ENCODE measurements at regions not wholly inside any gene's neighbourhood (a gene's known extent, or its start where the extent isn't known, plus 50 kb on each side); places are given as distances from the start of the nearest gene placed in this dataset.

DNA sequence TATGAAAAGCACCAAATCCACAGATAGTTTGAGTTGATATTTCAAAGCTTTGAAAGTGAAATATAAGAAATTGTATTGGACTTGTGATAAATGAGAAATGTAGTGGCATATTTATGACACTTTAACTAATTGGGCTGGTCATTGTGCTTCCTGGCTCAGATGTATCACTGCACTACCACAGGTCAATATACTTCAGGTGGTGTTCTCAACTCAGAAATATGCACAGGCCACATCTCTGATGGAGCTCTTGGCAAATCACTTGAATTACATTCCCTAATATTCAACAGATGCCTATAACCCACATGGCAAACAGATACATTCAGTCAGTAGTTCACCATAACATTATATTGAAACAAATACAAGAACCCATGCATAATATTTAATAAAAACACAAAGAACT, 209.6 kb downstream of the LYPLAL1 start:
- H3K4me1 ChIP-seq = peaks cover 0 to 3% (median 0%) of the 10 kb centered on the region in 12 donors
- intact Hi-C loops (cut with DNase I) = loop anchor here in 2 of 10 donors (10.0 kb wide), 4 partner anchors 58 to 1048 kb away; no protein-coding TSS in a partner anchor
- no peaks in the 10 kb centered on the region for H3K9me3 ChIP-seq
- no peaks in the 10 kb centered on the region for H3K36me3 ChIP-seq
- TF ChIP-seq POLR2A (IDR thresholded peaks at IDR 0.05) = no peak
- TF ChIP-seq, protein P1, sequence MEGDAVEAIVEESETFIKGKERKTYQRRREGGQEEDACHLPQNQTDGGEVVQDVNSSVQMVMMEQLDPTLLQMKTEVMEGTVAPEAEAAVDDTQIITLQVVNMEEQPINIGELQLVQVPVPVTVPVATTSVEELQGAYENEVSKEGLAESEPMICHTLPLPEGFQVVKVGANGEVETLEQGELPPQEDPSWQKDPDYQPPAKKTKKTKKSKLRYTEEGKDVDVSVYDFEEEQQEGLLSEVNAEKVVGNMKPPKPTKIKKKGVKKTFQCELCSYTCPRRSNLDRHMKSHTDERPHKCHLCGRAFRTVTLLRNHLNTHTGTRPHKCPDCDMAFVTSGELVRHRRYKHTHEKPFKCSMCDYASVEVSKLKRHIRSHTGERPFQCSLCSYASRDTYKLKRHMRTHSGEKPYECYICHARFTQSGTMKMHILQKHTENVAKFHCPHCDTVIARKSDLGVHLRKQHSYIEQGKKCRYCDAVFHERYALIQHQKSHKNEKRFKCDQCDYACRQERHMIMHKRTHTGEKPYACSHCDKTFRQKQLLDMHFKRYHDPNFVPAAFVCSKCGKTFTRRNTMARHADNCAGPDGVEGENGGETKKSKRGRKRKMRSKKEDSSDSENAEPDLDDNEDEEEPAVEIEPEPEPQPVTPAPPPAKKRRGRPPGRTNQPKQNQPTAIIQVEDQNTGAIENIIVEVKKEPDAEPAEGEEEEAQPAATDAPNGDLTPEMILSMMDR (IDR thresholded peaks at IDR 0.05) = no peak
- H3K27ac ChIP-seq = no peak overlapping the region
- ATAC-seq (no peak), DNase-seq (no peak)
- H3K4me3 ChIP-seq = no peak overlapping the region
- no peaks in the 10 kb centered on the region for H3K27me3 ChIP-seq

DNA sequence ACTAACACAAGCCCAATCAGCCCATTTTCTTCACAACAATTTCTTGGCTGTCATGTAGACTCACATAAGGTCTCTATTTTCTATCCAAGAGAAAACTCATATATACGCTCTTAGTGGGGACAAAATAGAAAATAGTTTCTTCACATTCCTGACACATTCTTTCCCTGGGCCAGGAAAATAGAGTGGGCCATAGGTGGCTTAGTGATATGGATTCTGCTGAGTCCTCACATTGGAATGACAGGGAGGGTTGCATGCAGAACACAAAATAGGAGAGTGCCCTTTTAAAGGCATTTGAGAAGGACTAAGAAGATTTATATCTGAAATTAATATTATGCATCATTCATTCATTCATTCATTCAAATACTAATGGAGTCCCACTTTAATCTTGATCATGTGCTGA, 207.7 kb downstream of the LYPLAL1 start:
- no peak for TF ChIP-seq POLR2A (IDR thresholded peaks at IDR 0.05)
- TF ChIP-seq, protein P1 (IDR thresholded peaks at IDR 0.05) = no peak
- Histone ChIP-seq H3K9me3 (no peaks in the 10 kb centered on the region), H3K36me3 (no peaks in the 10 kb centered on the region), H3K27me3 (no peaks in the 10 kb centered on the region), H3K4me1 (no peaks in the 10 kb centered on the region), H3K27ac (no peak overlapping the region), H3K4me3 (no peak overlapping the region)
- 92 to 100% (median 97%) methylated on average over 1 of the region's 1 CpG for WGBS, 4 donors
- DNase-seq = no peak
- intact Hi-C loops (cut with DNase I) = loop anchor here in 2 of 10 donors (10.0 kb wide), 4 partner anchors 57 to 1047 kb away; no protein-coding TSS in a partner anchor
- ATAC-seq = no peak

DNA sequence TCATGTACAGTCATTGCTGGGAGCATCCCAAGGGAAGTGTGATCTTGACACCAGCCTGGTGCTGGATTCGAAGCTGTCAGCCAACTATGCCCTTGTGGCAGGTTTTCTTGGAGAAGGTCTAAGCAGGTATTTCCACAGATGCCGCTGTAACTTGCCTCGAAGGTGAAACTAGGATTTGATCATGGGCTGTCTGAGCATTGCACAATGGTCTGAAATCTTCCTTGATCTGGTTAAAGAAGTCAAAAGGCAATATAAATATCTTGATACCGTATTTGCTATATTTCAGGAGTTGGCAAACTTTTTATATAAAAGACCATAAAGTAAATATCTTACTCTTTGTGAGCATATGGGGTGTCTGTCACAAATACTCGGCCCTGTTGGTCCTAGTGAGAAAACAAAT, 206.8 kb downstream of the LYPLAL1 start:
- WGBS, 4 donors = 89 to 98% (median 95%) methylated on average over 5 of the region's 5 CpGs
- Histone ChIP-seq H3K4me1 (no peaks in the 10 kb centered on the region), H3K27me3 (no peaks in the 10 kb centered on the region), H3K27ac (no peak overlapping the region), H3K4me3 (no peak overlapping the region), H3K9me3 (no peaks in the 10 kb centered on the region), H3K36me3 (no peaks in the 10 kb centered on the region)
- ATAC-seq (no peak), DNase-seq (no peak)
- TF ChIP-seq POLR2A (IDR thresholded peaks at IDR 0.05) = no peak
- TF ChIP-seq, protein P1 (IDR thresholded peaks at IDR 0.05) = no peak
- intact Hi-C loops (cut with DNase I) = loop anchor here in 2 of 10 donors (10.0 kb wide), 4 partner anchors 56 to 1046 kb away; no protein-coding TSS in a partner anchor

- no peaks in the 10 kb centered on the region for H3K4me1 ChIP-seq
- no peaks in the 10 kb centered on the region for H3K9me3 ChIP-seq
- TF ChIP-seq POLR2A (IDR thresholded peaks at IDR 0.05) = no peak
- TF ChIP-seq, protein P1 (IDR thresholded peaks at IDR 0.05) = no peak
- H3K4me3 ChIP-seq = no peak overlapping the region
- H3K27me3 ChIP-seq = no peaks in the 10 kb centered on the region
- WGBS, 4 donors = 72 to 81% (median 76%) methylated on average over 2 of the region's 2 CpGs
- H3K27ac ChIP-seq = no peak overlapping the region
- H3K36me3 ChIP-seq = no peaks in the 10 kb centered on the region
- intact Hi-C loops (cut with DNase I) = loop anchor here in 2 of 10 donors (10.0 kb wide), 4 partner anchors 55 to 1045 kb away; no protein-coding TSS in a partner anchor
- no peak for DNase-seq
- no peak for ATAC-seq
Measured at GRCh38 chr1:219379691-219380090, 206.0 kb downstream of the LYPLAL1 start.

Measured in heart left ventricle (tissue), 16 donors.